ENCODE measurements at regions not wholly inside any gene's neighbourhood (a gene's known extent, or its start where the extent isn't known, plus 50 kb on each side); places are given as distances from the start of the nearest gene placed in this dataset.

DNA sequence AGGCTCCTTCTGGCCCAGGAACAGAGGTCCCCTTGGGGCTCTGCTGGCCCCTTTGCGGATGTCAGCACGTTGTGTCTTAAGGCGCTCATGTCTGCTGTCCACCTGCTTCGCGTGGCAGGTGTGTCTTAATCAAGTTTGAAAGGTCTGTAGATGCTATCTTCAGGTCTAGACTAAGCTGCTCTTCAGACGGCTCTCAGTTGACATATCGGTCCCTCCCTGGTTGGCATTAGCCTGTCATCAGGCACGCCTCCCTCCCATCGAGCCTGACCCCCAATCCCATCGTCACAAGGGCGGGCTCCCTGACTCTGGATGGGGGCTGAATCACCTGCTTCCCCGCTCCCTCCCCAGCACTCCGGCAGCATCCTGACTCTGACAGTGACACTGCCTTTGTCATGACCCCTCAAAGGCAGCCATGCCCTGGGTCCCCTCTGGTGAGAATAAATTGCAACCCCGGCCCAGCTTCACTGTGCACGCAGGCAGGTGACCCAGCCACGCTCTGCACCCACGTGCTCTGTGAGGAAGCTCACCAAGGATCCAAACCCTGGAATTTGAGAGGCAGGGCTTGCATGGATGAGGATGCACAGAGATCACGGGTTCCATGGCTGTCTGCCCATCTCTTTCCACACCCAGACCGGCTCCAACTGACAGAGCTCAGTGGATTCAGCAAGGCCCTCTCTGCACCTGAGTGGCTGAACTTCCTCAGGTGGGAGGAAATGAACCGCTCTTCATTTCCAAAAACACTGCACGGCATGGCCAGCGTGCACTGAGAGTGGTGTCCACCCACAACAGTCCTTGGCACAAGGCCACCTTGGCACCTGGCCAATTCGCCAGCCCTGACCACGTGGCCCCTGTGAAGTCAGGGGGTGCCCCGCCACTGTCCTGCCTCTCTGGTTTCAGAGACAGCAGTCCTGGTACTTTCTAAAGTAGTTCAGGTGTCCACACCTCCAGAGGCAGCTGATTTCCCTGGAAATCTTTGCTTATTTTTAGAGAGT is 110.2 kb upstream of the GPC1 start:
- no peak for DNase-seq (ENCODE audit: low spot score)
- in situ Hi-C loops (cut with MboI; ENCODE audit: low pct_unique_long_range_greater_than_20kb, low sequenced_read_pairs, unreplicated experiment): no loop called here
- TF ChIP-seq, protein P1, sequence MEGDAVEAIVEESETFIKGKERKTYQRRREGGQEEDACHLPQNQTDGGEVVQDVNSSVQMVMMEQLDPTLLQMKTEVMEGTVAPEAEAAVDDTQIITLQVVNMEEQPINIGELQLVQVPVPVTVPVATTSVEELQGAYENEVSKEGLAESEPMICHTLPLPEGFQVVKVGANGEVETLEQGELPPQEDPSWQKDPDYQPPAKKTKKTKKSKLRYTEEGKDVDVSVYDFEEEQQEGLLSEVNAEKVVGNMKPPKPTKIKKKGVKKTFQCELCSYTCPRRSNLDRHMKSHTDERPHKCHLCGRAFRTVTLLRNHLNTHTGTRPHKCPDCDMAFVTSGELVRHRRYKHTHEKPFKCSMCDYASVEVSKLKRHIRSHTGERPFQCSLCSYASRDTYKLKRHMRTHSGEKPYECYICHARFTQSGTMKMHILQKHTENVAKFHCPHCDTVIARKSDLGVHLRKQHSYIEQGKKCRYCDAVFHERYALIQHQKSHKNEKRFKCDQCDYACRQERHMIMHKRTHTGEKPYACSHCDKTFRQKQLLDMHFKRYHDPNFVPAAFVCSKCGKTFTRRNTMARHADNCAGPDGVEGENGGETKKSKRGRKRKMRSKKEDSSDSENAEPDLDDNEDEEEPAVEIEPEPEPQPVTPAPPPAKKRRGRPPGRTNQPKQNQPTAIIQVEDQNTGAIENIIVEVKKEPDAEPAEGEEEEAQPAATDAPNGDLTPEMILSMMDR (IDR thresholded peaks at IDR 0.05; ENCODE audit: extremely low read depth, insufficient read depth, missing control alignments): no peak

DNA sequence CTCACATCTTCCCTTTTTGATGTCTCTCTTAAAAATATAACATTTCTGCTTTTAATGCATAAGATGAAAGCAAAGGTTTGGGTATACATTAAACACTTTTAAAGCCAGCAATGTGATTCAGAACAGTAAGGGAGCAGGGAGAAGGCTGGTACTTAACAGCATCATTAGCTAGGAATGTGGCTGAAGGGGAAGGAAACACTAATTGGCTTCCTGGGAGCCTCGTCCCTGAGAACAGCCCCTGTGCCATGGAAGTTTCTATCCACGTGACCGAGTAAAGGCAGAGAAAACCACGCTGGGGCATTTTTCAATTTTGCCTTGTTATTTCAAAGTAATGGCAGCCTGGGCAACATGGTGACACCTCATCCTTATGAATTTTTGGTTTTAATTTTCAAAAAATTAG is 109.2 kb upstream of the GPC1 start:
- TF ChIP-seq, protein P1 (IDR thresholded peaks at IDR 0.05; ENCODE audit: extremely low read depth, insufficient read depth, missing control alignments): no peak
- DNase-seq (ENCODE audit: low spot score): no peak
- in situ Hi-C loops (cut with MboI; ENCODE audit: low pct_unique_long_range_greater_than_20kb, low sequenced_read_pairs, unreplicated experiment): no loop called here

DNA sequence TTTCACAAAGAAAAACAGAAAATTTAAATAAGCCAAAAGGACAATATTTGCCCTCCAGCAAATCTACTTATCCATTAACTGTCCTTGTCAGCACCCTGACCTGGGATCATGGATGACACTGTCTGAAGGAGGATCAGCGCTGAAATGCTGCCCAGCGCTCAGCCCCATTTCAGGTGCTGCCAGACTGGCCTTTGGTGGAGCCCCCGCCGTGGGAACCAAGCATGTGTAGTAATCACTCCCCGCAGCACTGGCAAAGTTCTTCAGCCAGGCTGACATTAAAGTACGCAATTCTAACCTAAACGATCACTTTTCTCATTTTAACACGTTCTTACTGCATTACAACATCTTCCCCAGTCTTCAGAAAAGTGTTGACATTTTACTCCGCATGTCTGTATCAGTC is 108.6 kb upstream of the GPC1 start:
- TF ChIP-seq, protein P1 (IDR thresholded peaks at IDR 0.05; ENCODE audit: extremely low read depth, insufficient read depth, missing control alignments): no peak
- in situ Hi-C loops (cut with MboI; ENCODE audit: low pct_unique_long_range_greater_than_20kb, low sequenced_read_pairs, unreplicated experiment): no loop called here

DNA sequence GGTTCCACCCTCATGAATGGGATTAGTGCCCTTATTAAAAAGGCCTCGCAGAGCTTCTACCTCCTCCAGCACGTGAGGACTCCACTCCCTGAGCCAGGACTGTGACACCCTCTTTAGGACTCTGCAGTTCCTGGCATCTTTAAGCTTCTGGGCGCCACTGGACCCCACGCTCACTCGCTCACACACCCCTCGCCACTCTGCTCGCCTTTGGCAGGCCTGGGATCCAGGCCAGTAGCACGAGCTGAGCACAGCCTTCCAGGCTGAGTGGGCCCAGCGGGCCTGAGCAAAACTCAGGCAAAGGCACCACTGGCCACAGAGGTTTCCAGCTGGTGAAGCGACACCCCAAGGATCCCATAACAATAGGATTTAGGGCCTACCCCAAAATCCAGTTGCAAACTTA is 107.9 kb upstream of the GPC1 start:
- in situ Hi-C loops (cut with MboI; ENCODE audit: low pct_unique_long_range_greater_than_20kb, low sequenced_read_pairs, unreplicated experiment): no loop called here
- no peak for DNase-seq (ENCODE audit: low spot score)
- TF ChIP-seq, protein P1 (IDR thresholded peaks at IDR 0.05; ENCODE audit: extremely low read depth, insufficient read depth, missing control alignments): no peak

More for the DNA sequence above, 108.6 kb upstream of the GPC1 start:
- no peak for DNase-seq (ENCODE audit: low spot score)

DNA sequence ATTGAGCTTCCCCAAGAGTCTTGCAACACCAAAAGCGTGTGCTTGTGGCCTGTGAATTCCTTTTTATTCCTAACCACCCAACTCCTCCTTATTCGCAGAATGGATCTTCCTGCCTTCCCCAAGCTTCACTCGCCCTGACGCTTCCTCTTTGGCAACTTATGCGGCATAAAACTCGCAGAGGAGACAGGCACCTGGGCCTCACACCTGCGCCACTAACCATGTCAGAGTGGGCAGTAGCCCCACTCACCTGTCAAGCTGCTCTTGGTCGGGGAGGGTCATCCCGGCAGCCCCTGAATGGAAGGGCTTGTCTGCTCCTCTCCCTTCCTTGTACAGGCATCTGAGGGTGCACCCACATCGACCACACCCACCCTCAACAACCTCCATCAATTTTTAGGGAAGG is 106.9 kb upstream of the GPC1 start:
- TF ChIP-seq, protein P1 (IDR thresholded peaks at IDR 0.05; ENCODE audit: extremely low read depth, insufficient read depth, missing control alignments): no peak
- in situ Hi-C loops (cut with MboI; ENCODE audit: low pct_unique_long_range_greater_than_20kb, low sequenced_read_pairs, unreplicated experiment): no loop called here
- no peak for DNase-seq (ENCODE audit: low spot score)

DNA sequence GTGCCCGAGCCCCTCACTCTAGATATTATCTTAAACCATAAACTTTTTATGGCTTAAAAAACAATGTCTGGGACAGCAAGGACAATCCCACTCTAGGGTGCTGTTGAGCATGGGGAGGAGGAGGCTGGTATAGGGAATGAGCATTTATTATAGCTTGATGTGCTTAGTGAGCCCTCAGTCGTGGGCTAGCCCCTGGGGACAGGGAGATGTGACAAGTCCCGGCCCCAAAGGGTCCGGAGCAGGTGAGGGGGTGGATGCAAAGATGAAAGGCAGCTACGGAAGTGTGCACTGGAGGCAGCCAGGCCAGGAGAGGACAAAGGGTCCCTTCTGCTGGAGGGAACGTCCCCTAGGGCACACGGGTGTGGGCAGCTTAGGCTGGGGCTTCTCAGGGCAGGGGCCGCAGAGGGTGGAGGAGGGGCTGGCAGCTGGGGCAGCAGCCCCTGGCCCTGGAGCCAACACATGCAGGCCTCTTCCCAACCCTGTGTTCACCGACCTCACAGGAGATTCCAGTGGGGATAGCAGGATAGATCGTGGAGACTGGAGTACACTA is 106.3 kb upstream of the GPC1 start:
- in situ Hi-C loops (cut with MboI; ENCODE audit: low pct_unique_long_range_greater_than_20kb, low sequenced_read_pairs, unreplicated experiment): no loop called here

More for the DNA sequence above, 106.3 kb upstream of the GPC1 start:
- TF ChIP-seq, protein P1 (IDR thresholded peaks at IDR 0.05; ENCODE audit: extremely low read depth, insufficient read depth, missing control alignments): no peak
- no peak for DNase-seq (ENCODE audit: low spot score)
